DOHH2 (cell line): ENCODE measurements at regions not wholly inside any gene's neighbourhood (a gene's known extent, or its start where the extent isn't known, plus 50 kb on each side); places are given as distances from the start of the nearest gene placed in this dataset.

Experiments used
- H3F3A ChIP-seq: fragments of 200-600 bp; sonication (generic), shearing (Covaris generic); 2 replicates; pipeline ENCODE4 v1.6.0; 2016; ENCODE audit warnings: antibody characterized with exemption, mild to moderate bottlenecking; ENCODE audit not compliant: control insufficient read depth, insufficient read depth
- H3K27ac ChIP-seq: fragments of 200-600 bp; sonication (generic); 2 replicates; pipeline ENCODE4 v1.5.1; 2014; ENCODE audit warnings: low read depth, mild to moderate bottlenecking, low read length, moderate library complexity
- H3K27me3 ChIP-seq: fragments of 200-600 bp; sonication (generic); 2 replicates; pipeline ENCODE4 v1.6.1; 2014; ENCODE audit warnings: mild to moderate bottlenecking, low read length, mixed read lengths; ENCODE audit not compliant: control insufficient read depth
- H3K36me3 ChIP-seq: fragments of 200-600 bp; sonication (generic); 2 replicates; pipeline ENCODE4 v1.6.1; 2014; ENCODE audit warnings: mild to moderate bottlenecking, low read length, moderate library complexity, mixed read lengths; ENCODE audit not compliant: control insufficient read depth
- H3K4me1 ChIP-seq: fragments of 200-600 bp; sonication (generic); 2 replicates; pipeline ENCODE4 v1.6.1; 2014; ENCODE audit warnings: mild to moderate bottlenecking, low read length, mixed read lengths; ENCODE audit not compliant: control insufficient read depth
- H3K4me2 ChIP-seq: fragments of 200-600 bp; sonication (generic); 2 replicates; pipeline ENCODE4 v1.6.0; 2014; ENCODE audit warnings: mild to moderate bottlenecking, low read length, moderate library complexity
- H3K4me3 ChIP-seq: fragments of 200-600 bp; sonication (generic); 2 replicates; pipeline ENCODE4 v1.5.1; 2014; ENCODE audit warnings: mild to moderate bottlenecking, low read length, mixed read lengths
- H3K79me2 ChIP-seq: fragments of 200-600 bp; sonication (generic); 2 replicates; pipeline ENCODE4 v1.6.1; 2014; ENCODE audit warnings: mild to moderate bottlenecking, low read length, mixed read lengths; ENCODE audit not compliant: control insufficient read depth
- H3K9me2 ChIP-seq: fragments of 200-600 bp; sonication (generic); replicated peaks from 2 replicates; pipeline ENCODE4 v1.6.1; 2014; ENCODE audit warnings: mild to moderate bottlenecking, low read length, mixed read lengths; ENCODE audit not compliant: control insufficient read depth
- H3K9me3 ChIP-seq: fragments of 200-600 bp; sonication (generic); 2 replicates; pipeline ENCODE4 v1.6.1; 2014; ENCODE audit warnings: antibody characterized with exemption, low read length, mixed read lengths; ENCODE audit not compliant: control insufficient read depth, insufficient read depth
- H4K20me1 ChIP-seq: fragments of 200-600 bp; sonication (generic); 2 replicates; pipeline ENCODE4 v1.6.0; 2014; ENCODE audit warnings: low read depth, mild to moderate bottlenecking, antibody characterized with exemption, low read length, moderate library complexity; ENCODE audit not compliant: control insufficient read depth, insufficient read depth
- CTCF ChIP-seq: fragments of 200-600 bp; sonication (generic); IDR thresholded peaks from one replicate; pipeline ENCODE4 v1.5.1; 2014; ENCODE audit warnings: antibody characterized with exemption, mild to moderate bottlenecking, low read depth, low read length; ENCODE audit not compliant: poor library complexity, severe bottlenecking
- EZH2phosphoT487 ChIP-seq: fragments of 200-600 bp; sonication (generic); IDR thresholded peaks from 2 replicates; pipeline ENCODE4 v1.6.1; 2017; ENCODE audit warnings: borderline replicate concordance, mild to moderate bottlenecking, antibody characterized with exemption, low read length, moderate library complexity, mixed read lengths

- no peak for TF ChIP-seq CTCF
- no peak for TF ChIP-seq EZH2phosphoT487
- H3K4me2 ChIP-seq = no peak overlapping the region
Measured at GRCh38 chr15:25543196-25543595, 104.4 kb upstream of the UBE3A start.

GRCh38 chr15:25541228-25541627 is 102.4 kb upstream of the UBE3A start:
- no peaks in the 10 kb centered on the region for H3K9me2 ChIP-seq
- H3K27ac ChIP-seq = no peak overlapping the region
- H3F3A ChIP-seq = no peaks in the 10 kb centered on the region
- H4K20me1 ChIP-seq = no peaks in the 10 kb centered on the region
- TF ChIP-seq EZH2phosphoT487 (no peak), CTCF (no peak)
- no peak overlapping the region for H3K4me2 ChIP-seq
- no peaks in the 10 kb centered on the region for H3K4me1 ChIP-seq
- H3K9me3 ChIP-seq = no peaks in the 10 kb centered on the region
- no peaks in the 10 kb centered on the region for H3K36me3 ChIP-seq
- H3K27me3 ChIP-seq = no peaks in the 10 kb centered on the region
- H3K4me3 ChIP-seq = no peak overlapping the region
- no peaks in the 10 kb centered on the region for H3K79me2 ChIP-seq

More at GRCh38 chr15:25543196-25543595, 104.4 kb upstream of the UBE3A start:
- Histone ChIP-seq H3K9me3 (no peaks in the 10 kb centered on the region), H3K9me2 (no peaks in the 10 kb centered on the region), H3K36me3 (no peaks in the 10 kb centered on the region), H3K27me3 (no peaks in the 10 kb centered on the region), H3K4me1 (no peaks in the 10 kb centered on the region), H3F3A (no peaks in the 10 kb centered on the region), H3K79me2 (no peaks in the 10 kb centered on the region), H3K27ac (no peak overlapping the region), H4K20me1 (no peaks in the 10 kb centered on the region), H3K4me3 (no peak overlapping the region)

GRCh38 chr15:25536801-25537611 is 98.2 kb upstream of the UBE3A start:
- Histone ChIP-seq H3K36me3 (no peaks in the 10 kb centered on the region), H3K4me2 (no peak overlapping the region), H3K27me3 (no peaks in the 10 kb centered on the region), H3K4me3 (no peak overlapping the region), H3F3A (no peaks in the 10 kb centered on the region), H4K20me1 (no peaks in the 10 kb centered on the region), H3K27ac (no peak overlapping the region), H3K4me1 (no peaks in the 10 kb centered on the region), H3K9me2 (no peaks in the 10 kb centered on the region), H3K9me3 (peaks cover 3% of the 10 kb centered on the region; the same call in 1 of the 2 replicates), H3K79me2 (no peaks in the 10 kb centered on the region)
- TF ChIP-seq EZH2phosphoT487 = no peak
- no peak for TF ChIP-seq CTCF
